ENCODE measurements at regions not wholly inside any gene's neighbourhood (a gene's known extent, or its start where the extent isn't known, plus 50 kb on each side); places are given as distances from the start of the nearest gene placed in this dataset.

DNA sequence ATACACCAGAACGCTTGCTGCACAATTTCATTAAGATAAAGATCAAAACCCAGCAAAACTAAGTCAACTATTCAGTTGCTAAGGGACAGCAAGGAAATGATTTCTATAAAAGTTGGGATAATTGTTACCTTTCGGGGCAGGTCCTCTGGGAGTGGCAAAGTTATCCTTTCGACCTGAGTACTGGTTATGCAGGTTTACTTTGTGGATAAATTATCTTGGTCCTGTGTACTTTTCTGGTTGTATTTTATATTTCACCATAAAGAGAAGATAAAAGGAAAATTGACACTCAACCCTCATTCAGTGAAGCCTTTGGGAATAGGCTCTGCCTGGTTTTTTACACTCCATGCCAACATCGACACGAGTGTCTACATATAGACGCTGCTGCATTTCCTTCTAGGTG lies 146.5 kb downstream of the SYK start:
- no peak overlapping the region for H3K4me3 Mint-ChIP-seq
- no peak overlapping the region for H3K27ac Mint-ChIP-seq
- no peaks in the 10 kb centered on the region for H3K27me3 Mint-ChIP-seq
- H3K4me1 Mint-ChIP-seq, result no peaks in the 10 kb centered on the region
- H3K36me3 Mint-ChIP-seq, result no peaks in the 10 kb centered on the region
- no peaks in the 10 kb centered on the region for H3K9me3 Mint-ChIP-seq

- Mint-ChIP-seq H3K36me3 (no peaks in the 10 kb centered on the region), H3K4me3 (no peak overlapping the region), H3K27ac (no peak overlapping the region), H3K9me3 (no peaks in the 10 kb centered on the region), H3K4me1 (no peaks in the 10 kb centered on the region), H3K27me3 (peaks cover 3% of the 10 kb centered on the region)
Observed at GRCh38 chr9:90950600-90950999, 149.0 kb downstream of the SYK start.

DNA sequence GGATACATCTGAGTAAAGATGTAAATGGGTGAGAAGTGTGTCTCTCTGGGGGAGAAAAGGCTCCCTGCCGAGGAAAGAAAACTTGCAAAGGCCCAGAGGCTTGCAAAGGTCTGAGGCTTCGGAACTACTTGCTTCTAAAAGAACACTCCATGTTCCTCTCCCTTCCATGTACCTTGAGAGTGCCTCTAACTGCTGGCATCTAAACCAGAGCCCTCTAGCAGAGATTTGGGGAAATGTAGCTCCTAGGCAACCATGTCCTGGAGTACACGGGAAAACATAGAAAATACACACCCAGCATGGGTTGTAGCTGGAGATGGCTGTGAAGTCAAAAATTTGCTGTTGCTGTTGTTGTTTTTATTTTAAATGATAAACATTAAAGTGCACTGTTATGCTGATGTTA lies 151.6 kb downstream of the SYK start:
- Mint-ChIP-seq H3K4me3 (no peak overlapping the region), H3K4me1 (no peaks in the 10 kb centered on the region), H3K9me3 (no peaks in the 10 kb centered on the region), H3K27ac (no peak overlapping the region), H3K36me3 (no peaks in the 10 kb centered on the region), H3K27me3 (peaks cover 3% of the 10 kb centered on the region)

DNA sequence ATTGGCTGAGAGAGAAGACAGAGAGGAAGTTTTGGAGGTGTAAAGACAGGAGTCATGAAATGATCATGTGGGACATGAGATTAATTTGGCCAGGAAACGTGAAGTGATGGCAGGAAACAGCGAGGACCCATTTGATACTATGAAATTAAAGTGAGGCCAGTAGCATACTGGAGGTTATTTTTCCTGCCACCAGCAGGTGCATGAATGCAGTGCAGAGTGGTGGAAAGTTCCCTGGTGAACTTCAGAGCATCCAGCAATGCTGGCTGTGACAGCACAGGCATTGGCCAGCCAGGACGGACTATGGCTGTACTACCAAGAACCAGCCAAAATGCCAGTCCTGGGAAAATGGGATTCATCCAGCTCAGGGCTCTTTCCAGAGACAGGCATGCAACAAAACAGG lies 152.2 kb downstream of the SYK start:
- Mint-ChIP-seq H3K27ac (no peak overlapping the region), H3K4me1 (no peaks in the 10 kb centered on the region), H3K4me3 (no peak overlapping the region), H3K36me3 (no peaks in the 10 kb centered on the region), H3K27me3 (peaks cover 3% of the 10 kb centered on the region), H3K9me3 (no peaks in the 10 kb centered on the region)

GRCh38 chr9:90956026-90956810 lies 154.6 kb downstream of the SYK start:
- peaks cover 3% of the 10 kb centered on the region for H3K27me3 Mint-ChIP-seq
- H3K9me3 Mint-ChIP-seq, result no peaks in the 10 kb centered on the region
- H3K4me3 Mint-ChIP-seq, result no peak overlapping the region
- H3K27ac Mint-ChIP-seq, result no peak overlapping the region
- no peaks in the 10 kb centered on the region for H3K36me3 Mint-ChIP-seq
- no peaks in the 10 kb centered on the region for H3K4me1 Mint-ChIP-seq

DNA sequence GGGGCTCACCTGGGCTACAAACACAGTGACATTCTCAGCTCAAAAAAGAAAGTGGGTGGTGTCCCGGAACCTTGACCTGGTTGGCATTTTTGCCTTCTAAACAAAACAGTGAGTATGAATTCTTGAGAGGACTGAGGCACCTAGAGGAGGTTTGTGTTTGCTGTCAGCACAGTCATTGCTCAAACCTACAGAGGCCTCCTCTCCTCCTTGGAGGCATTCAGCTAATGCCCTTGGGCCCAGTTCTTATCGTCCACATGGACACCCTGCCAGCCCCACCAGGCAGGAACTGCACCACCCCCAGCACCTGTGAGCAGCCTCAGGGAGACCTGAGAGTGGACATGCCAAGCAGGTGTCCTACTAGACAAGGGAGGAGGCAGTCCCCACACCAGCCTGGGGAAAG lies 156.7 kb downstream of the SYK start:
- Mint-ChIP-seq H3K4me1 (no peaks in the 10 kb centered on the region), H3K4me3 (no peak overlapping the region), H3K36me3 (no peaks in the 10 kb centered on the region), H3K9me3 (no peaks in the 10 kb centered on the region), H3K27me3 (peaks cover 3% of the 10 kb centered on the region), H3K27ac (no peak overlapping the region)

- H3K36me3 Mint-ChIP-seq, result no peaks in the 10 kb centered on the region
- H3K4me3 Mint-ChIP-seq, result no peak overlapping the region
- no peaks in the 10 kb centered on the region for H3K9me3 Mint-ChIP-seq
- H3K27me3 Mint-ChIP-seq, result peaks cover 5% of the 10 kb centered on the region
- H3K4me1 Mint-ChIP-seq, result no peaks in the 10 kb centered on the region
- H3K27ac Mint-ChIP-seq, result no peak overlapping the region
Observed at GRCh38 chr9:90960941-90961340, 159.3 kb downstream of the SYK start.

DNA sequence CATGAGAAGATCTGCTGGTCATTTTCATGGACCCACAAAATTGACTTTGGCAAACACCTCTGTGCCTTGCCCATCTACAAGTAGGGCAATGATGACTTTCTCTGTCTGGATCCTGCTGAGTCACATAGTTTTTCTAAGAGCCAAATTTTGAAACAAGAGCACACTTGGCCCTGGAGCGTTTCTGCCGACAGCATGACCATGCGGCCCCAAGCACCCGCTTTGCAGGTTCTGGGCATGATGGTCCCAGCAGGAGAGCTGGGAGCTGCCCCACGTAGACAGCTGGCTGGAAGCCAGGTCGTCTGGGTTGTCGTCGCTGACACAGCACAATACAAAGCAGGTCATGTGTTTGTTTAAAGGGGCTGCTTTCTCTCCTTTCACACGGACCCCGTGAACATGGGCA lies 159.8 kb downstream of the SYK start:
- Mint-ChIP-seq H3K36me3 (no peaks in the 10 kb centered on the region), H3K4me3 (no peak overlapping the region), H3K9me3 (no peaks in the 10 kb centered on the region), H3K27ac (no peak overlapping the region), H3K4me1 (peaks cover under 1% of the 10 kb centered on the region), H3K27me3 (peaks cover 5% of the 10 kb centered on the region)

- Mint-ChIP-seq H3K4me1 (peaks cover 5% of the 10 kb centered on the region), H3K27me3 (peaks cover 5% of the 10 kb centered on the region), H3K4me3 (no peak overlapping the region), H3K36me3 (no peaks in the 10 kb centered on the region), H3K9me3 (no peaks in the 10 kb centered on the region), H3K27ac (peak overlapping the region; percentile 13)
Observed at GRCh38 chr9:90964101-90965020, 162.7 kb downstream of the SYK start.

DNA sequence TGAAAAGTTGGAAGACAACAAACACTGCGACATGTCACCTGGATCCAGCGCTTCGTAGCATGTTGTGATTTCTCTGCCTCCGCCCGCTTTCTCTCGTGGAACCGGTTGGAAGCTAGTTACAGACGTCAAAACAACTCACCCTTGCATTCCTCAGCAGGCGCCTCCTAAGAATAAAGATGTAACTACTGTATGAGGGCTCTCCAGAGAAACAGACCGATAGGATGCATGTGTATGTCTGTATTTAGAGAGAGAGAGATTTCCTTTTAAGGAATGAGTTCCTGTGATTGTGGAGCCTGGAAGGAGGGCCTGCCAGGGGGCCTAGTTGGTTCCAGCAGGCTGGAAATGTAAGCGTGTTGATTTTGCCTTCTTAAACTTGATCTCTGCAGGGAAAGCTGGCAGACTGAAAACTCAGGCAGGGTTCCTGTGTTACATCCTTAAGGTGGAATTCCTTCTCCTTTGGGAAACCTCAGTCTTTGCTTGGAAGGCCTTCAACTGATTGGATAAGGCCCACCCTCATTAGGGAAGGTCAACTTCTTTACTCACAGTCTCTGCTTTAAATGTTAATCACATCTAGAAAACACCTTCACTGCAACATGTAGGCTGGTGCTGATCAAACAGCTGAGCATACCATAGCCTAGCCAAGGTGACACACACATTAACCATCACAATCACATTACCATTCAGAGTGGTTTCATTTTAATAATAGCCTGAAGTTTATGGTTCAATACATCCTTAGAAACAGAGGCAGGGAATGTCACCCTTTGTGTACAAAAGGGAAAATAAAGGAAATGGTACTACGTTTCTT lies 163.8 kb downstream of the SYK start:
- H3K27me3 Mint-ChIP-seq, result peaks cover 5% of the 10 kb centered on the region
- no peak overlapping the region for H3K4me3 Mint-ChIP-seq
- H3K36me3 Mint-ChIP-seq, result no peaks in the 10 kb centered on the region
- H3K27ac Mint-ChIP-seq, result no peak overlapping the region
- H3K4me1 Mint-ChIP-seq, result peaks cover 5% of the 10 kb centered on the region
- H3K9me3 Mint-ChIP-seq, result no peaks in the 10 kb centered on the region

GRCh38 chr9:90966031-90966290 lies 164.3 kb downstream of the SYK start:
- Mint-ChIP-seq H3K9me3 (no peaks in the 10 kb centered on the region), H3K27ac (no peak overlapping the region), H3K4me1 (peaks cover 5% of the 10 kb centered on the region), H3K27me3 (peaks cover 5% of the 10 kb centered on the region), H3K4me3 (no peak overlapping the region), H3K36me3 (no peaks in the 10 kb centered on the region)

GRCh38 chr9:90966480-90967144 lies 165.0 kb downstream of the SYK start:
- H3K4me1 Mint-ChIP-seq, result peaks cover 5% of the 10 kb centered on the region
- H3K4me3 Mint-ChIP-seq, result no peak overlapping the region
- peaks cover 5% of the 10 kb centered on the region for H3K27me3 Mint-ChIP-seq
- H3K9me3 Mint-ChIP-seq, result no peaks in the 10 kb centered on the region
- H3K36me3 Mint-ChIP-seq, result no peaks in the 10 kb centered on the region
- H3K27ac Mint-ChIP-seq, result no peak overlapping the region

DNA sequence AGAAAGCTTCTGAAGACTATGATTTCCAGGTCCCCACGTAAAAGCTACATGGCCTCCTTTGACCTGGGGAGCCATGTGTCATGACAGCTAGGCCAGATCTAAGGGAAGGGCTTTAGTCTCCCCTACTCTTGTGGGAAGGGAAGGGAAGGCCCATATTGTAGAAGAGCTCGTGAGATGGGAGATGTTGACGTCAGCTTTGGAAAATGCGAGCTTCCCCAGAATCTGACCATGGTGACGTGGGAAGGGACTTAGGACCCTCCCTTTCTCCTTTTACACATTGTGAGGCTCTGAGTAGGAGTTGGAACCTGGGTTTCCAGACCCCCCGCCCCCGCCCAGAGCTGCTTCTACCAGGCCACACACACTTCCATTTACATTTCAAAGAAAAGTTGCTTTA lies 165.5 kb downstream of the SYK start:
- H3K27ac Mint-ChIP-seq, result no peak overlapping the region
- no peak overlapping the region for H3K4me3 Mint-ChIP-seq

DNA sequence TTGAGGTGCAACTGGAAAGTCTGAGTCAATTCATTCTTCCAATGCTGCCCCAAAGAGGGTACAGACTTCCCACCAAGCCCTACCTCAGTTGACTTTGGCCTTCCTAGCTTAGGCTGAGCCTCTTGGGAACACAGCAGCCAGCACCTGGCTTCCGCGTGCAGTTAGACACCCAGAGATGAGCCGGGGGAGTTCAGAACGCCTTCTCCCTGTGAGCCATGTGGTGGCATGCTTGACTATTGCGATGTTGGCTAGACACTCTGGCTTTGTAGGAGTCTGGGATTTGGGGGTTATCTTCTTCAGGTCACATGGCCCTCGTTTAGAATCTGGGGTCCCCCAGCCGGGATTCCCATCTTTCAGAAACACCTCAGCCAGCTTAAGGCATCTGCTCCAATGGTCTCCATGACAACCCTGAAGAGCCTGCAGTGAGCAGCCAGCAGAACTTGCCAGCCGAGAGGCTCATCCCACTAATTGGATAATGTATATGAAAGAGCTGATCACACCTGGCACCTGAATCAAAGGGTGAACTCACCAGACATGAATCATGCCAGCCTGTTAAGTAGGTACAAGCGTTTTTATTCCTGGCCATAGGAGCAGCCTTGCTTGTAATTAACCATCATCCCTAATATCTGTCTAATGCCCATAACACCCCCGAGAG lies 167.5 kb downstream of the SYK start:
- Mint-ChIP-seq H3K4me3 (no peak overlapping the region), H3K9me3 (no peaks in the 10 kb centered on the region), H3K27me3 (peaks cover 2% of the 10 kb centered on the region), H3K27ac (no peak overlapping the region), H3K4me1 (peaks cover 5% of the 10 kb centered on the region), H3K36me3 (no peaks in the 10 kb centered on the region)

More for the DNA sequence above, 165.5 kb downstream of the SYK start:
- H3K27me3 Mint-ChIP-seq, result peaks cover 5% of the 10 kb centered on the region
- no peaks in the 10 kb centered on the region for H3K36me3 Mint-ChIP-seq
- H3K9me3 Mint-ChIP-seq, result no peaks in the 10 kb centered on the region
- peaks cover 5% of the 10 kb centered on the region for H3K4me1 Mint-ChIP-seq

GRCh38 chr9:90970608-90971007 lies 169.0 kb downstream of the SYK start:
- H3K36me3 Mint-ChIP-seq, result no peaks in the 10 kb centered on the region
- peaks cover 5% of the 10 kb centered on the region for H3K4me1 Mint-ChIP-seq
- no peak overlapping the region for H3K4me3 Mint-ChIP-seq
- no peak overlapping the region for H3K27ac Mint-ChIP-seq
- no peaks in the 10 kb centered on the region for H3K27me3 Mint-ChIP-seq
- H3K9me3 Mint-ChIP-seq, result no peaks in the 10 kb centered on the region
